Epithelial cell of prostate (primary cell): ENCODE measurements at regions not wholly inside any gene's neighbourhood (a gene's known extent, or its start where the extent isn't known, plus 50 kb on each side); places are given as distances from the start of the nearest gene placed in this dataset.

ENCODE experiments used
- DNase-seq: peaks from one replicate; pipeline ENCODE4 v3.0.0-alpha.2; 2011; ENCODE audit warnings: low read depth, low spot score
- H3K27ac ChIP-seq: fragments of 450-650 bp; 2 replicates; pipeline ENCODE4 v1.5.1; 2017; ENCODE audit warnings: mild to moderate bottlenecking

DNA sequence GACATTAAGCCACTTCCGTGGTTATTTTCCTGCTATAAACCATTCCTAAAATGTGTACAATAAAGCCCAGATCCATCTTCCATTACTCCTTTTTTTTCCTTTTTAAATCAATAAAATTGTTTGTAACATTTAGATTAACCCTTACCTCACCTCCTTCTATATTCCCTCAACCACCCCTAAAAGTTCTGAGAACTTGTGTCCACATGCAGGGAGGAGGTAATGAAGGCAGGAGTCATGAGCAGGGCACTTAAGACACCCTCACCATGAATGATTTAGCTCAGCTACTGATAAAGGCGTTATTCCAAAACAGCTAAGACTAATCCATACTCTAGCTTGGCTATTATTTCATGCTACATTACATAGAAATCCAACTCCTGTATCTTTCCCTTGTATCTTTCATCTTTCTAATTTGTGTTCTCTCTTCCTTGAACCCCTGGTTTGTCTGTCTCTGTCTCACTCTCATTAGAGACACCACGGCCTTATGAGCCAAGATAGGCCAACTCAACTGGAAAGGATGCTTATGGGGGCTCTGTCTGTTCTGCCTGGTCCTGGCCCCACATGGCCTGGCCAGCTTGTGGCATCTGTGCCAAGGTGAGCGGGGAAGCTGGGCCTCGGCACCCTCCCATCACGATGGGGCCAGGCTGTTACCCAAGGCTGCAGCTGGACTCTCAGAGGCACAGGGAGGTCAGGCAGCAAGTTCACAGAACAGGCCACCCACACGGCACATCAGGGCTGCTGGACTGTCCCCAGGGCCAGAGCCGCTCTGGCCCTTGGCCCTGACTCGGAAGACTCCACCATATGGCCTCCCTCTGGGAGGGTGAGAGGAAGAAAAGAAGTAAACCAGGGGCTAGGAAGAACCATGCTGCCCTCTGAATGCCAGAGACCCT is 294.4 kb downstream of the SOX9 start:
- peak overlapping the region; percentile 80 for H3K27ac ChIP-seq
- no peak for DNase-seq

DNA sequence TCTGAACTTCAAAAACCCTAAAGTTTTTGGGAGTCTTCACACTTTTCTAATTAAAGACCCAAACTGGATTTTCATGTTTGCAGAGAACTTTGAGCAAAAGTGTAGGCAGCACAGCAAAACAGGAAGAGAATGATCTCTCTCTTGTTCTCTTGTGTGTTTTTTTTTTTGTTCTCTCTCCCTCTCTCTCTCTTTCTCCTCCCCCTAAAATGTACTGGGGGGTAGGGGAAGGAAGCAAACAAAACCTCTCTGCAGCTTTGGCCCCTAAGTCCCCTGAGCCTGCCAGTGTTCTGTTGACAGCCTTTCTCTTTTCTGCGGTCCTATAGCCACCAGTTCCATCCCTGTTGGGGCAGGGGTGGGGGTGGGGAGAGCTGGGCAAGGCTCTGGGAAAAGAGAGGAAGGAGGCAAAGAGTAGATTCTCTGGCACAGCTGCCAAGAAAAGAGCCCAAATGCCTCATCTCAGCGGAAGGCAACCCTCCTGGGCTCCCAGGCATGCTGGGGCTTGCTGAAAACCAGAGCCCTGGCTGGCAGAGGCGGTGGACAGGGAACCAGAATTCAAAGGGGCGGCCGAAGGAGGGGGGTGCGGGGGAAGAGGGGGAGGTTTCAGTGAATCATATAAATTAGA is 295.3 kb downstream of the SOX9 start:
- H3K27ac ChIP-seq, result peak overlapping the region; percentile 80
- DNase-seq, result peak; percentile 72

DNA sequence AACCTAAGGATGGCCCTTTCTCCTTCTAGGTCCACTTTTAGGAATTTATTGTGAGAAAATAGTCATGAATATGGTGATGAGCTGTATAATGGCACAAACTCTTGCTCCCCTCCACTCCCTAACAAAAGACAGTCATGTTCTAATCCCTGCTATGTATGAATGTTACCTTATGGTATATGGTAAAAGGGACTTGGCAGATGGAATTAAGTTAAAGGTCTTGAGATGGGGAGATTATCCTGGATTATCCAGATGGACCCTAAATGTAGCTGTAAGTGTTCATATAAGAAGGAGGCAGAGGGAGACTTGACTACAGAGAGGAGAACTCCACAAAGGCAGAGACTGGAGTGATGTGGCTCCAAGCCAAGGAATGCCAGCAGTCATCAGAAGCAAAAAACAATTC is 296.1 kb downstream of the SOX9 start:
- no peak for DNase-seq
- H3K27ac ChIP-seq, result peak overlapping the region; percentile 80

DNA sequence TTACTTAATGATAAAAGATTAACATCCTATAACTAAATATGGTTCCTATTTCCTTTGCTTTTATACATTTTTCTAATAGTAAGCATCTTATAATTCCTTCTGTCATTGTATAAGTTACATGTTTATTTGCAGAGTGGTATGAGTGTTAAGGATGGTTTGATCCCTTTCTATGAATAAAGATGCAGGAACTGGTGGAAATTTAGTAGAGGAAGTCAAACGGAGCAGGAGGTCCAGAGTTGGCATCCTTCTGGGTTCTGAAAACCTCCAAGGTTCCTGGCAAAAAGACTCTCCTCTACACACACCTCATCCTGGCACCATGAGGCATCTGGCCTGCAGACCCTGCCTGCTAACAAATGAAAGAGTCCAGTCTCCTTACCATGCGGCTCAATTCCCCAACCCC is 296.8 kb downstream of the SOX9 start:
- no peak for DNase-seq
- H3K27ac ChIP-seq, result peak overlapping the region; percentile 80

DNA sequence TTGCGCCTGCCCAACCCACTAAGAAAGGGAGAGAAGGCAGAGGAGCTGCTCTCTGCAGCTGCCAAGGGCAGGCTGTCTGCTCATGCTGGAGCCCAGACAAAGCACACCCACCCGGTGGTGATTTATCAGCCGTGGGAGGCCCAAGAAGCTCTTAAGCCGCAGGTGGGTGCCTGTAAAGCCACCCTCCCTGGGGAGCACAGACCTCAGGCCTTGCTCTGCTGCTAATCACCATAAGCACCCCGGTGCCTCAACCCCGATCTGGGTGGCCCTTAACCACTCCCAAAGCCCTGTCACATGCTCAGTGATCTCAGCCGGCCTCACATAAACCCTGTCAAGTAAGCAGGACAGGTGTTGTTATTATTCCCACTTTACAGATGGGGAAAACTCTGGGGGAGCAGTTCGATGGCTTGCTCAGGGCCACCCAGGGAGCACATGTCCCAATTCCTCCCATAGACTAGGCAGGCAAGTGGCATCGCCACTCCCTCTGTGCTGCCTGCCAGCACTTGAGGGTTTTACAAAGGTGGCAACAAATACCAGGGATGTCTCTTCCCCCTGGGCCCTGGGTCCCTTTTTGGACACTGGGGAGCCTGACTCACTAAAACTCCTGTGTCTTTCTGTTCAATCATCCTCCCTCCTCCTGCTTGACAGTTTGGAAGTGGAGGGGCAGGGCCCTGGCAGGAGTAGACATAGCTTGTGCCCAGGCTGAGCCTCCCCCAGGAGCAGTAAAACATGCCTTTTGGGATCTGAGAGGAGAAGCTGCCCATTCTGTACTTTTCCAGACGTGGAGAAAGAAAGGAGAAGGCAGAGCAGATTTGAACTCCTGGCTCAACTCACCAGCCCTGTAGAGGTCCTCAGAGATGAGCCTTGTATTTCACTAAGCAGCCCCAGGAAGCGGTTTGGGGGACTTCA is 299.3 kb downstream of the SOX9 start:
- no peak for DNase-seq

DNA sequence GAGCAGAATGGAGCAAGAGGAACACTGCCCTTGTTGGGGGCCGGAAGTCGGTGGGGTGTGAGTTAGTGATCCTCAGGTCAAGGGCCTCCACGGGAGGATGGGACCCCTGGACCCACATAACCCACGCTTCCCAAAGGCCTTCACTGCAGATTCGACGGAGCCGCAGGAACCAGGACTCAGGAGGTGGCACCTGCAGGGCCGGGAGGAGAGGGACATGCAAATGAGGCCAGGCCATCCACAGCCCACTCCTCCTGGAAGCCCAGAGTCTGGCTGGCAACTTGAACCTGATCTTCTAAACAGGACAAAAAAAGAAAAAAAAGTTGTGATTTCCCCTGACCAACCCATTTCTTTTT is 299.9 kb downstream of the SOX9 start:
- H3K27ac ChIP-seq, result peak overlapping the region; percentile 81
- DNase-seq, result no peak

More for the DNA sequence above, 299.3 kb downstream of the SOX9 start:
- peak overlapping the region; percentile 81 for H3K27ac ChIP-seq

DNA sequence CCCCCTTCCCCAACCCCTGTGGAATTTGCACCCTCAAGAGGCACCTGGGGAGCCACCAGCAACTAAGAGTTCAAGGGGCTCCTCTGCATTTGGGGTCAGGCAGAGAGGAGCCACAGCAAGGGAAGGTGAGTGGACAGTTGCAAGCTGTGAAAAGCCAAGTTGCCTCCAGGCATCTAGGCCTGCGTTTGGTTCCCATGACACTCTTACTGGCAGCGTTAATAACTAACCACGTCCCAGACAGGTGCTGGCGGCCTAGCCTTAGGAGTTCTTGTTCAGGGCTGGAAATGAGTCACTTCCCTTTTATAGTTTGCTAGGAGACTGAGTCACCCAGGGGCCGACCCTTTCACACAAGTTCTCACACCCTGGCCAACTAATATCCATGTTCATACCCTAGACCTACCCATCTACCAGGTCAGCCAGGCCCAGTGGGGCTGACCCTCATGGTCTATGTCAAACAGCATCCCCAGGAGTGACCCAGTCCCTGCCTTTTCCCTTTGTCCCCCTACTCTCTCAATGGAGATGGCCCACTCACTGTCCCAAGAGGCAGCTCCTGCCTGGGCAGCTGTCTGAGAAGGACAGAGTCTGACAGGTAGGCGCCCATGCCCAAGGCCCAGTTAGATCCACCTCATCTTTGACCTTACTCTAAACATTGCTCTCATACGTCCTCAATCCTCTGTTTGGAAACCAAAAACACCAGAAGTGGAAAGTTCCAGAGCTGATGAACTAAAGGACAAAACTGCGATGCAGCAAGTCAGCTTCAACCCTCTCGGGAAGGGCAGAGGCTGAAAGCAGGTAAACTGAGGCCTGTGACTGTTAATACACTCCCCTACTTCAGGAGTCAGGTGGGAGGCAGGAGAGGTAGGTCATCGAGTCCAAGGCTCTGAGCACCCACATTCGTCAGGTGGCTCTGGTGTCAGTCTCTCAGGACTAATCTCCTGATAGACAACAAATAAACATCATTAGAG is 300.6 kb downstream of the SOX9 start:
- H3K27ac ChIP-seq, result peak overlapping the region; percentile 81
- peak; percentile 93 for DNase-seq

DNA sequence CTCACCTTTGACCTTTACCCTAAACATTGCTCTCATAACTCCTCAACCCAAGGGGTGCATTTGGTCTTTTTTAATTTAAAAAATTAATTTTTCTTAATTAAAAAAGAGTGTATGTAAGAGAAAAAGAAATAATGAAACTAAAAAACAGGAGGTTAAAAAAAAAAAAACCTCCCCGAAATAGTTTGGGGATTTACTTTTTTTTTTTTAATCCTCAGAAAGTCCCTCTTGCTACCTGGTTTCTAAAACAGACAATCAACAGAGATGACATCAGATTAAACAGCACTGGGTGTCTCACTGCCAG is 301.3 kb downstream of the SOX9 start:
- DNase-seq, result no peak
- H3K27ac ChIP-seq, result peak overlapping the region; percentile 81

DNA sequence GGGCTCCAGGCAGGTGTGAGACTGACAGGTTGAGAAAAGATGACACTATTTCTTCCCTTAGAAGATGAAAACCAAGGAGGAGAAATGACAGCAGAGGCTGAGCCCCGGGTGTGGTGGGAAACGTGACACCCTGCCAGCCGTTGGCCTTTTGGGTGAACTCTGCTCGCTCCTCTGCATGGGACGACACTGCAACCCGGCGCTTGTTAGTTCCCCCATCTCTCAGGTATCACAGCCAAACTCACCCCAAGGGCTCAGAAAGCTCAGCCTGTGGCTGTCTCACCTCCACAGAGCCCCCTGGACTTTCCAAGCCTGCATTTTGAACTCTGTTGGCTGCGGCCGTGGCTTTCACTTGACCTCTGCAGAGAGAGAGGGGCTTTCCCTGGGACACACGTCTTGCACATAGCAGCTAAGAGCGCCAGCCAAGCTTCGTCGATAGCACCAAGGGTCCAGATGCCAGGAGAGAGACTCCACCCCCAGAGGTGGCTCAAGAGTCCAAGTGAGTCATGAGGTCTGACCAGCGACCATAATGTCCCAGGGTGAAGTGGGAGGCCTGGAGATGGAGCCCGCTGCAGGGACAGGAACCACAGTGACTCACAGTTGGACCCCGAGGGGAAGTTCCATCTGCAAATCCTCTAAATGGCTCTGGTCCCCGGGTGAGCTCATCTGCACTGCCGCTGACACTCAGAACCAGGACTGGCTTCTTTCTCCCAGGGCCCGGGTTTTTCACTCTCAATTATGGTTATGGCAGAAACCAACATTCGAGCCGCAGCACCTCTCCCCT is 301.9 kb downstream of the SOX9 start:
- H3K27ac ChIP-seq, result peak overlapping the region; percentile 81
- no peak for DNase-seq

DNA sequence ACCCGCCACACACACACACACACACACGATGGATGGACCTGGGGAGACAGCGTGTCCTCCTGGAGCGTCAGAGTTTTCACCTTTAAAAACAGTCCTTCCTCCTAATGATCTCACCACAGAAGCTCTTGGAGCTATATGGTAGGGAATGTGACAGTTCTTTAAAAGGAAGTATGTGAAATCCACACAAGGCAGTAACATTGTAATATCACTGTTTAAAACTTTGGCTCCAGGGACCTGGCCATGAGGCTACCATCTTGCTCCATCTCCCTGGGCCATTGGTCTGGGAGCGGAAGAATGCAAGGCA is 302.4 kb downstream of the SOX9 start:
- no peak for DNase-seq

DNA sequence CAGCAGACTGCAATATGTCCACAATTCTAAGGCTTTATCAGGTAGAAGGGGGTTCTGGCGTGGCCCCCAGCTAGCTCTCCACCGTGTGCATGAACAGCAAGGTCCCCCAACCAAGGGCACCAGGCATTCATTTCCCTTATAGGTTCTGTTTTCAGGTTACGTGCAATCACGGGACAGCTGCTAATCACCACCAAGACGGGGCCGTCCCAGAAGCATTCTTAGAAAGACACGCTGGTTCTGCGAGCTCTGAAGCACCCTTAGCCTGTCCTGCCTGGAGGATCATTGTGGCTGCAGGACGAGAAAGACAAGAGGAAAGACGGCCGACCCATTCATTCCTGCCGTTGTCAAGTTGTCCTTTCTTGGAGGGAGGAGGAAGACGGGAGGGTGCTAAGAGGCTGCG is 302.9 kb downstream of the SOX9 start:
- H3K27ac ChIP-seq, result peak overlapping the region; percentile 81
- DNase-seq, result no peak

More for the DNA sequence above, 302.4 kb downstream of the SOX9 start:
- peak overlapping the region; percentile 81 for H3K27ac ChIP-seq

DNA sequence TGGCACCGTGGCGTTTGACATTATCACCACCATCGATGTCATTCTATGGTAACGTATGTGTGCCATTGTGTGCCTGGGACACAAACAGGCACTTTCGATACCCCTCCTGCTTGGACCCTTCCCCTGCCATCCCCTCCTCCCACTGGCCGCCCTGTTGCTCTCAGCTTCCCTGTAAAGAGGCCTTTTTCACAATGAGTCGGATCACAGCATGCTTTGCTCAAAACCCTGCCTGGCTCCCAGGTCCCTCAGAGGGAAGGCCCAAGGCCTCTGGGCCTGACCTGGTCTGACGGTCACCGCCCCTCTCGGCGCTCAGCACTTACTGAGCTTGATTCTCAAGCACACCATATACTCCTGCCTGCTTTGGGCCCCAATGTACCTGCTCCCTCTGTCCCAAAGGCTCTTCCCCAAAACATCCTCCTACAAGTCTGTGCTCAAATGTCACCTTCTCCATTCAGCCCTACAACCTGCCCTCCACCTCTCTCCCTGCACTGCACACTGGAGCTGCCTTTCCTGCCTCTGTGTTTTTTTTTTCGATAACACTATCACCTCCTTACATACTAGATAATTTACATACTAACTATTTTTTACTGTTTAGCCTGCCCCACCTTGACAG is 303.8 kb downstream of the SOX9 start:
- no peak overlapping the region for H3K27ac ChIP-seq
- no peak for DNase-seq

DNA sequence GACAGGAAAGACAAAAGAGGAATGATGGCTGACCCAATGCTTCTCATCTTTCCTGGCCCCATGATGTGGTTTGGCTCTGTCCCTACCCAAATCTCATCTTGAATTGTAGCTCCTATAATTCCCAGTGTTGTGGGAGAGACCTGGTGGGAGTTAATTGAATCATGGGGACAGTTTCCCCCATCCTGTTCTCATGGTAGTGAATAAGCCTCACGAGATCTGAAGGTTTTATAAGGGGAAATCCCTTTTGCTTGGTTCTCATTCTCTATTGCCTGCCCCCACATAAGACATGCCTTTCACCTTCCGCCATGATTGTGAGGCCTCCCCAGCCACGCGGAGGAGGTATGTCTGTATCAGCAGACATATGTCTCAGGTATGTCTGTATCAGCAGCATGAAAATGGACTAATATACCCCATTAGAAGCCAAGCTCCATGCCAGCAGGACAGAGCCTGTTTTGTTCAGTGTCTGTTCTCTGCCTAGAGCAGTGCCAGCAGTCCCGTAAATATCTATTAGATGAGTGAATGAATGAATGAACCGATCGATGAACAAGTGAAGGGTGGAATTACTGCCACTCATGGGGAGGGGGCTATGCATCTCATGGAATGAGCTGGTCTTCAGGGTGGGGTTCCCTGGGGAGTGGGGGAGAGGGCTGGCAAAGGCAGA is 304.4 kb downstream of the SOX9 start:
- no peak overlapping the region for H3K27ac ChIP-seq
- DNase-seq, result no peak

DNA sequence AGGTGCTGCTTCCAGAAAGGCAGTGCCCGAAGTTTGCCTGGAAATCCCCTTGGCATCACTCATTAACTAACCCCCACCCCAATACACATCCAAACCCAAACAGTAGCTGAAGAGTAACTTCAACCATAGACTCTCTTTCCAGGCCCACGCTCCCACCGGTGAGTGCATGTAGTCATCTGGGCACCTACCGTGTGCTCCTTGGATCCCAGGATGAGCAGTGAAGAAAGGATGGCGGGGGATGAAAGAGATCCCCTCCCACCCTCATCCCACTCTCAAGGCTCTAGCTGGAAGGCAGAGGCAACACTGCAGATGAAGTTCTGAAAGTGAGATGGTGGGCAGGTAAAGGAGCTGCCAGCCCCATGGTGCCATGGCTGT is 305.0 kb downstream of the SOX9 start:
- no peak overlapping the region for H3K27ac ChIP-seq
- DNase-seq, result no peak

DNA sequence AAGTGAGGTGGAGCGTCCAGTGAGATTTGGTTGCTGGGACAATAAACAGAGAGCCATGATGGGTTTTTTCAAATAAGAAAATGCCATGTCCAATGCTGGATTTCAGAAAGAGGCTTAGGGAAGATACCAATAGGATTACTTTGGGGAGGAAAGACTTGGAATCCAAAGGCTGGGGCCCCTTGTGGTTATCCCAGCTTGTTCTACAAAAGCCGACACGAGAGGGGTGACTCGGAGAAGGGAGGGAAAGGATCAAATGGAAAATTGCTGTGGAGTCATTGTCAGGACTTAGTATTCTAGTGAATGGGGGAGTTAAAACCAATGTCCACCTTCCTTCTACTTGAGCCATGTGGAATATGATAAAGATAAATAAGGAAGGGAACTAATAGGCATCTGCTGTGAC is 305.5 kb downstream of the SOX9 start:
- no peak for DNase-seq
- no peak overlapping the region for H3K27ac ChIP-seq

DNA sequence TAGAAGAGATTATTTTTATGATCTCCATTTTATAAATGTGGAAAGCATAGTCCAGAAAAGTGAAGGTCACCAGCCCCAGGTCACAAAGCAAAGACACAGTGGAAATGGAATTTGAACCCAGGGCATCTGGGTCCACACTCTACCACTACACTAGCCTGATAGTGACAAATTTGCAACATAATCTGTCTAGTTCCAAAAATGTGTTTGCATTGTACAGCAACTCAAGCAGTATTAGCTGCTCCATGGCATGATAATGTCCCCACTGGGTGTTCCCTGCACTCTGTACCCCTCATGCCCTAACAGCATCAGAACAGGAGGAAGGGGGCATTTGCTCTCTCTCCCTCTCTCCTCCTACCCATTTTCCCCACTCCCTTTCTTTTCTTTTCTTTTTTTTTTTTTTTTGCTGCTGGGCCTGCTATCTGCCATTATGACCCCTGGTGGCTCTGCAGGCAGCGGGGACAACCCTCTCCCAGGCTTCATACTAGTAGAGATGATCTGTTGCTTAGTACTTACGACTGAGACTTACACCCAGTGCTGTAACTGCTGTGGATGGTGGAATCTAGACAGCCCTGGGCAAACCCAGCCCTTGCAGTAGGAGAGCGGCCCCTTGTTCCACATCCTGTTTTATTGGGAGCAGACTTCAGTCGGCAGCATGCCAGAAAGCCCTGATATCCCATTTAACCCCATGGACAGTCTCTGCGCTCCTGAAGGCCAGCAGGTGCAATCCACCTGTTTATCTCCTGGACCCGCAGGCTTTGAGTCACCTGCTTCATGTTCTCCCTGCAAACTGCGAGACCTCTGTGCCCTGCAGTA is 306.3 kb downstream of the SOX9 start:
- no peak overlapping the region for H3K27ac ChIP-seq
- DNase-seq, result no peak

DNA sequence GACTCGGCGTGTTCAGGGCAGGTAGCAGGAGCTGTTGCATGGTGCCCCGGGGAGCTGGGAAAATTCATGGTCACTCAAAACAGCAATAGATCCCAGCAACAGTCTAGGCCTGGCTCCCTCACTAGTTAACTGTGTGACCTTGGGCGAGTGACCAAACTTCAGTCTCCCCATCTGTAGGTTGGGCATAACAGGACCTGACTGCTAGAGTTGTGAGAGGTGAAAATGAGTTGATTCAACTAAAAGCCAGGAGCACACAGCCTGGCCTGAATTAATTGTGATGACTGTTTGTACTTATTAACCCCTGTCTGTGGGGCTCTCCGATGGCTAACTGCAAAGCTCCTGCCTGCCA is 306.9 kb downstream of the SOX9 start:
- H3K27ac ChIP-seq, result no peak overlapping the region
- no peak for DNase-seq
